ENCODE measurements at regions not wholly inside any gene's neighbourhood (a gene's known extent, or its start where the extent isn't known, plus 50 kb on each side); places are given as distances from the start of the nearest gene placed in this dataset.

GRCh38 chr18:51848702-51849101 is 491.3 kb upstream of the DCC start (continued):
- TF ChIP-seq POU6F1 (CRISPR knock-in tag; IDR thresholded peaks at IDR 0.05; ENCODE audit: borderline replicate concordance, low read depth) (no peak), TCF4 (CRISPR knock-in tag; IDR thresholded peaks at IDR 0.05; ENCODE audit: borderline replicate concordance) (no peak), ZFP30 (CRISPR knock-in tag; IDR thresholded peaks at IDR 0.05) (no peak), OSR1 (CRISPR knock-in tag; IDR thresholded peaks at IDR 0.05) (no peak)

- ATAC-seq = no peak
- TF ChIP-seq TOX (CRISPR knock-in tag; IDR thresholded peaks at IDR 0.05; ENCODE audit: borderline replicate concordance) = no peak
- TF ChIP-seq CSDC2 (CRISPR knock-in tag; IDR thresholded peaks at IDR 0.05) = no peak
- no peak for TF ChIP-seq PPARA (CRISPR knock-in tag; IDR thresholded peaks at IDR 0.05; ENCODE audit: borderline replicate concordance)
- no peak for TF ChIP-seq TSHZ2 (CRISPR knock-in tag; IDR thresholded peaks at IDR 0.05)
- no peak for TF ChIP-seq ZNF70 (CRISPR knock-in tag; IDR thresholded peaks at IDR 0.05)
- no peak for TF ChIP-seq GLIS3 (CRISPR knock-in tag; IDR thresholded peaks at IDR 0.05)
- no peak for TF ChIP-seq BACH2 (CRISPR knock-in tag; IDR thresholded peaks at IDR 0.05; ENCODE audit: borderline replicate concordance)
- TF ChIP-seq ESRRG (CRISPR knock-in tag; IDR thresholded peaks at IDR 0.05) = no peak
- no peak for TF ChIP-seq ARNTL (CRISPR knock-in tag; IDR thresholded peaks at IDR 0.05; ENCODE audit: borderline replicate concordance, low read depth)
- no peak for TF ChIP-seq ZC3H10 (CRISPR knock-in tag; IDR thresholded peaks at IDR 0.05)
- TF ChIP-seq ZFP3 (CRISPR knock-in tag; IDR thresholded peaks at IDR 0.05) = no peak
Measured at GRCh38 chr18:51852681-51853080, 487.3 kb upstream of the DCC start.

GRCh38 chr18:51857989-51858388 is 482.0 kb upstream of the DCC start:
- no peak for ATAC-seq
- TF ChIP-seq BACH2 (CRISPR knock-in tag; IDR thresholded peaks at IDR 0.05; ENCODE audit: borderline replicate concordance) (no peak), GLIS3 (CRISPR knock-in tag; IDR thresholded peaks at IDR 0.05) (no peak), TSHZ2 (CRISPR knock-in tag; IDR thresholded peaks at IDR 0.05) (no peak), POU6F1 (CRISPR knock-in tag; IDR thresholded peaks at IDR 0.05; ENCODE audit: borderline replicate concordance, low read depth) (no peak), ZFP3 (CRISPR knock-in tag; IDR thresholded peaks at IDR 0.05) (no peak), PPARA (CRISPR knock-in tag; IDR thresholded peaks at IDR 0.05; ENCODE audit: borderline replicate concordance) (no peak), CREB5 (CRISPR knock-in tag; IDR thresholded peaks at IDR 0.05; ENCODE audit: low read depth) (no peak)

GRCh38 chr18:51861046-51861445 is 479.0 kb upstream of the DCC start:
- TF ChIP-seq CSRNP3 (CRISPR knock-in tag; IDR thresholded peaks at IDR 0.05) (no peak), ZFP30 (CRISPR knock-in tag; IDR thresholded peaks at IDR 0.05) (no peak), POU6F1 (CRISPR knock-in tag; IDR thresholded peaks at IDR 0.05; ENCODE audit: borderline replicate concordance, low read depth) (no peak), TOX (CRISPR knock-in tag; IDR thresholded peaks at IDR 0.05; ENCODE audit: borderline replicate concordance) (no peak), ZNF70 (CRISPR knock-in tag; IDR thresholded peaks at IDR 0.05) (no peak), ESRRG (CRISPR knock-in tag; IDR thresholded peaks at IDR 0.05) (no peak), RARB (CRISPR knock-in tag; IDR thresholded peaks at IDR 0.05) (no peak), PPARA (CRISPR knock-in tag; IDR thresholded peaks at IDR 0.05; ENCODE audit: borderline replicate concordance) (no peak)
- ATAC-seq = no peak

All from SK-N-SH treated with all-trans-retinoic acid at 6 μM for 48 hours (cell line).